ENCODE measurements at regions not wholly inside any gene's neighbourhood (a gene's known extent, or its start where the extent isn't known, plus 50 kb on each side); places are given as distances from the start of the nearest gene placed in this dataset.

DNA sequence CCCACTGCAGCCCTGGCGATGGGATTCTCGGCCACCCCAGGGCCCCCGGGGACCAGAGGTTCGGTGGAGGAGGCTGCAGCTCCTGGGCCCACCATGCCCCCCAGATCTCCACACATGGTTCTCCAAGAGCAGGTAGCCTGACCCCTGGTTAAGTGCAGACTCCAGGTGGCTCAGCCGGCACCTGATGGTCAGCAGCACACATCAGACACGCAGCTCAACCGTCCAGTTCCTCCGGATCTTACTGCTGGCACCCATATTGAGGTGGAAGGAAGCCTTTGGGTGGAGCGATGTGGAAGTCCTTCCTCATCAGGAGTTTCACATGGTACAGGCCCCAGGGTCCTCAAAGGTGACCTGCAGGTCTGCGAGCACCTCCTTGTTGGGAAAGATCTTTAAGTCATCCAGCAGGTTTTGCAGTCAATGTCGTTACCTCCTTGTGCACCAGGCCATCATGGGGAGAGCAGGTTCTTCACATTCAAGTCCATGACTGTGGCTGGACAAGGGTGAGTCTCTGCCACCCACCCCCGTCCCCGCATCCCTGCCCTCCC is 74.2 kb upstream of the EEPD1 start:
- DNase-seq, result no peak

DNA sequence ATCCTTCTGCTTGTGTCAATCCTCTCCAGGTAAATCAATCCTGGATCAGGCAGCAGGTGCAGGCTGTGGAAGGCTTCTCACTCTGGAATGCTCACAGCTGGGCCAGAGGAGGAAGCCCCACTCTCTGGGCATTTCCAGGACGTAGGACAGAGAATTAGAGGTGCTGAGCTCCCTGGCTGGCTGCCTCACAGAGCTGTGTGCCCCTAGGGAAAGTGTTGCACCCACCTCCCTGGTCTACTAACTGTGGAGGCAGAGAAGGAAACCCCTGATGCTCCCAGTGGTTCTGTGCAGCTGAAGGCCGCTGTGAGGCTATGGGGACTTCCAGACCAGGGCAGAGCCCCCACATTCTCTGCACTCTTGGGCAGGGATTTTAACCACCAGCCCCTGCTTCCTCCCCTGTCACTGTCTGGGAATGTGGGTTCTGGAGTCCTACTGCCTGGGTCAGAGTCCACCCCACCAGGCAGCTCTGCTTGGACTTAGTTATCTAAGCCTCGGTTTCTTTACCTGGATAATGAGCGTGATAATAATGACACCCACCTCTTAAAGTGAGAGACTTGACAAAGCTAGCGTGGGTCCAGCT is 73.5 kb upstream of the EEPD1 start:
- no peak for DNase-seq

DNA sequence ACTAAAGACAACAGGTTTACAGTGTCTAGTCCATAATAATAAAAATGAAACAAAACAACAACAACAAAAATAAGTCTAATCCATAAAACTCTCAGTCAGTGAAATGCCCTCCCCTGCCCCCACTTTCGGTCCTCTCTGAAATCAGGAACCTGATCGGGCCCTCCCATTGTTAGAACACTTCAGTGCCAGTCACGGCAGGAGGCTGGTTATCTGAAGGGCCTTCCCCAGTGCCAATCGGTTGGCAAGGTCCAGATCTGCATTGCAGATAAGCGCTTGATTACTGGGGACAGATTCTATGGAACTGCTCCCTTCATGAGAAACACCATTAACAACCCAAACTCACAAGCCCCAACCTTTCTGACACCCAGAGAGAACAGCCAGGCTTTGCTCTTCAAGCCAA is 72.2 kb upstream of the EEPD1 start:
- no peak for DNase-seq

DNA sequence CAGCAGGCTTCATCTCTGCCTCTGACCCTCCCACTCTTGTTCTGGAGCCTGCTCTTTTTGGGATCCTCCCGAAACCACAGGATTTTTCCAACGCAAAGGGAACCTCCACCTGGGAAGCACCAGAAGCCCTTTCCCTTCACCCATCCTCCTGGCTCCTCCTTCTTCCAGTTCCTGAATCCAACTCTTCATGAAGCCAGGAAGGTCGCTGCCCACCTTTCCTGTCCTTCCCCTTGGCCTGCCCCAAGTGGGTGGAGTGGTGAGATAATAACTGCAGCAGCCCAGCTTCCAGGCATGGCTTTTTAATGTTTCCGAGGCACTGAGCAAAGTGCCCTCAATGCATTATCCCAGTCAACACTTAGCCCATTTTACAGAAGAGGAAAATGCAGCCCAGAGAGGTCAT is 70.8 kb upstream of the EEPD1 start:
- DNase-seq, result no peak

DNA sequence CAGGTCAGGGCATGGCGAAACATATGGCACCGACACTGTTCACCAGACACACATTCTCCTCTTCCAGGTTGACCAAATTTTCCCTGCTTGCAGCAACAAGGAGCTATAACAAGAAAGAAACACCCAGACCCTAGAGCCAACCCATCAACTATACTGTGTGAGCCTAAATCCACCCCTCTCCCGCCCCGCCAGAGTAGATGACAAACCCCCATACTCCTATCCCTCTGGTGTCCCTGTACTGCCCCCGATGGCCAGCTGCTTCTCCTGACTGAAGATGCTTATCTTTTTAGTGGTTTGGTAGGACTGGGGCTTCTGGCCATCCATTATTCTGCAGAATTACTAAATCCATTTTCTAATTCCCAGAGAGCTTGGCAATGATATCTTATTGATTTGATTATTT is 70.1 kb upstream of the EEPD1 start:
- no peak for DNase-seq

DNA sequence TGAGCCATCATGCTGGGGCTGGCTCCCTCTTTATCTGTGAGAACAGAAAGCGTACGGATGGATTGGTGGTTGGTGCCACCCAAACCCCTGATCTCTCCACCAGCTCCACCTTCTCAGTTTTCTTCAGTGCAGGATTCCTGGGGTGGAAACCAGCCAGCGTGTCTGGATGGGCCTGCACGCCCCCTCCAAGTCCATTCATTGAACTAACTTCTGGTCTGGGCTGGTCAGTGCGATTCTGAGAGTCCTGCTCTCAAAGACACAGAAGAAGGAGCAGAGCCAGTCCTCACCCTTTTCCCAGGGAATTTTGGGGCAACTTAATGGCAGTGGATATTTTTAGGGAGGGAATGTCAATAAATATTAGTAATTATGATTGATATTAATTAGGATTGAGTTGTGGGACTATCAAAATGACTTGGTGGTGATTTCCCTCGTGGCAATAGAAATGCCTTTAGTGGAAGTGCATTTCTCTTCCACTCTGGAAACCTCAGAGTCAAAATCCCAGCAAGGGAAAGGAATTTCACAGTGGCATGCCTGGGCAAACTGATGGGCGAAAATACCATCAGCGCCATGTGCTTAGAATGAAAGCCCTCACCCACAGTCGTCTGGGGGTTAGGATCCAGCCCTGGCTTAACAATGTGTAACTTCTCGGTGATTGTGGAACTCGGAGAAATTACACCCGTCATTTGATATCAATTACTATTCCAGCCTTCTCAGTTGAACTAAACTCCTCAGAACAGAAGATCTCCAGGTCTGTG is 69.3 kb upstream of the EEPD1 start:
- no peak for DNase-seq

DNA sequence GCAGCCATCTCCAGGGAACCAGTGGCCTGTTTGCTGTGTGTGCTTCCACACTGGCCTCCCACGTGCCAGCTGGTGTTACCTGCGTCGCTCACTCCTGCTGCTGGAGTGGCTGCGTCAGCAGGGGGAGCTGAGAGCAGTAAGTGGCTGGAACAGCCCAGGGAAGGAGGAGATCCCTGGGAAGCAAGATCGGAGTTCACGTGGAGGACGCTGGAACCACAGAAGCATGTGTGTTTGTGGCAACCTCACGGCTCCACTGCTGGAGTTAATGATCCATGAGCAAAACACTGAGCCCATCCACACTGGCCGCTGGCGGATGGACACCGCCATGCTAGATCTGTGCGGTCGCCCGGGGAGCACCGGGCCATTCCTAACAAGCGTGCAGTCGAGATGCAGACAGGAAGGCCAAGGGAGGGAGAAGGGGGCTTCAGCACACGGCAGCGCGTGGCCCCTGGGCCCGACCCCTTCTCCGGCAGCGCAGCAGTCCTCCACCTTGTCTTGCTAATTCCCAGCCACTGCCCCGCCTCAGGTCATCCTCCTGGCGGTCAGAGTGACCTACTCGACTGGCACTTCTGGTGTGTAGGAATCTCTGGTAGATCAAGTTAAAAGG is 68.5 kb upstream of the EEPD1 start:
- DNase-seq, result no peak

DNA sequence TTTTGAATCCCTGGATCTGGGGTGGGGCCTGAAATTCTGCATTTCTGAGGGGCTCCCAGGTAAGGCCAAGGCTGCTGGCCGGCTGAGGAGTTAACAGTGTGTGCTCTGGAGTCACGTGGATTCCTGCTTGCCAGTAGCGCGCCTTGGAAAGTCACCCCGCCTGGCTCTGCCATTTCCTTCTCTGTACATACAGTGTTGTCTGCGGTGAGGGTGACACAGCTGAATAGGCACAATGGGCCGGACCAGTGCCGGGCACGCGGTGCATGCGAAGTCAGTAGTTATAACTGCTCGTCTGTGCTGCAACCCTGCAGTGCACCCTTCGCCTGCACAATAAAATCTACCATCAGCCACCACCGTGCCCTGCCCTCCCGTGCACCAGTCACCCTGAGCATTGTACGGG is 68.0 kb upstream of the EEPD1 start:
- no peak for DNase-seq

DNA sequence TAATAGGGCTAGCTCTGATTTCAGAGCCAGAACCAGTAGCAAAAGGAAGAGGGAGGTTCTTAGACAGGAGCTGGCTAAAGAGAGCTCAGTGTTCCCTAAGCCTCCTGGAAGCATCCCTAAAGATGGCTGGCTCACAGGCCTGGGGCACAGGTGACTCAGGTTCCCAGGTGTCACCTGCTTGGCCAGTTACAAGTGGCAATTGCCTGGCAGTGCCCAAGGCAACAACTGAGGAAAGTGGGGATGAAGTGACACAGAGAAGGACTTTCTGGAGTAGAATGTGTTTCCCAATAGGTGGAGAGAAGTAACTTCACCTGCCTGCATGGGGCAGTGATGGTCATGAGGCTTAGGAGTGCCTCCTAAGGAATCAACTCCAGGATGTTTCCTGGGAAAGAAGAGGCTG is 66.5 kb upstream of the EEPD1 start:
- no peak for DNase-seq

DNA sequence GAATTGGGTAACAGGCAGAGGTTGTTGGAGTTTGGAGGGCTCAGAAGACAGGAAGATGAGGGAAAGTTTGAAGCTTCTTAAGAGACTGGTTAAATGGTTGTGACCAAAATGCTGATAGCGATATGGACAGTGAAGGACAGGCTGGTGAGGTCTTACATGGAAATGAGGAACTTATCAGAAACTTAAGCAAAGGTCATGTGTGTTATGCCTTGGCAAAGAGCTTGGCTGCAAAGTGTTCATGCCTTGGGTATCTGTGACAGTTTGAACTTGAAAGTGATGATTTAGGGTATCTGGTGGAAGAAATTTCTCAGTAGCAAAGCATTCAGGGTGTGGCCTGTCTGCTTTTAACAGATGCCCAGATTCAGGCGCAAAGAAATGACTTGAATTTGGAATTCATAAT is 64.5 kb upstream of the EEPD1 start:
- DNase-seq, result no peak

DNA sequence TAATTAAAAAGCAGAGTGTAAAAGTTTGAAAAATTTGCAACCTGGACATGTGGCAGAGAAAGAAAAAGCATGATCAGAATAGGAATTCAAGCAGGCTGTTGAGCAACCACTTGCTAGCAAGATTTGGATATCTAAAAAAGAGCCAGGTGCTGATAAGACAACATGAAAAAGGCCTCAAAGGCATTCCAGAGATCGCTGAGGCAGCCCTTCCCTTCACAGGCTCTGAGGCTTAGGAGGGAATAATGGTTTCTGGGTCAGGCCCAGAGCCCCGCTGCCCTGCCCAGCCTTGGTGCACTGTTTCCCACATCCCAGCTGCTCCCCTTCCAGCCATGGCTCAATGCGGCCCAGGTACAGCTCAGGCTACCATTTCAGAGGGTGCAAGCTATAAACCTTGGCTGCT is 64.1 kb upstream of the EEPD1 start:
- no peak for DNase-seq

DNA sequence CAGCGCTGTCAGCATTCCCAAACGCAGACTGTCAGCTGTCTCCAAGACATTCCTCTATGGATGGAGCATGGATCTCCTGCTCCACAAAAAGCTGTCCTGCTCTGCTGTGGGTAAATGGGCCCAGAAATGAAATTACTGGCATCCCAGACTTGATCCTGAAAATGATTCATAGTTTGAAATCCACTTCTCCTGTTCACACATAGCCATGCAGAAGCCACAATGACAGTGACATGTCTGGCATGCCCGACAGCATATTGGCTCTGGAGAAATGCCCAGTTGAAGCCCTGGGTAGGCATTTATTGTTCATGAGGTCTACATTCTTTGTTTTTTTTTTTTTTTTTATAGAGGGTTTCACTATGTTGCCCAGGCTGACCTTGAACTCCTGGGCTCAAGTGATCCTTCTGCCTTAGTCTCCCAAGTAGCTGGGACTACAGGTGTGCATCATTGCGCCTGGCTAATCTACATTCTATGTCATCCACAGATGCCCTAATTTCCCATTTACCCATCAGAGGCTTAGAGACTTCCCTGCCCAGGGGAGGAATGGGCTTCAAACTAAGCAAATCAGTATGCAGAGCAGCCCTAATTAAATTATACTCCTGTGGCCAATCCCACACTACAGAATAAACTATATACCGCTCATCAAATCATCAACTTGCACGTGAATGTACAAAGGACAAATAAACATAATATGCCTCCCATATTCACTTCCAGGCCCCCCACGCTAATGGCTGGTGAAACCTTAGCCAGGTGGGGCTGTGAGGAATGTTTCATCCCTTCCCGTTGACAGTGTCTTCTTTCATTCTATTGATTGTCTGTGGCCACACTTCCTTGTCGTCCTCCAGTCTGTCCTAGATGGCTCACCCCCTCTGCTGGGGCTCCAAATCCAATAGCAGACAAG is 61.8 kb upstream of the EEPD1 start:
- no peak for DNase-seq

DNA sequence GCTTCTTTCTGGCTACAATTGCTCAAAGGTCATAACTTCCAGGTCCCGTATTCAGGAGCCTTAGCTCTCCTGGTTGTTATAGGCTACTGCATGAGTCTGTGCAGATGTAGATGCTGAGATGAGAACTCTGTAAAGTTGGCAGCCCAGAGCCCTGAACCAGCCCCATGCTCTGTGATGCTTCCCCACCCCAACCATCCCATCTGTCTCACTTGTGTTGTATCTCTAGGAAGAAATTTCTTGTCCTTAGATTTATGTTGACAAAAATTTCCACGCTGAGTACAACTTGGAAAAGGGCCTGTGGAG is 61.2 kb upstream of the EEPD1 start:
- DNase-seq, result no peak

DNA sequence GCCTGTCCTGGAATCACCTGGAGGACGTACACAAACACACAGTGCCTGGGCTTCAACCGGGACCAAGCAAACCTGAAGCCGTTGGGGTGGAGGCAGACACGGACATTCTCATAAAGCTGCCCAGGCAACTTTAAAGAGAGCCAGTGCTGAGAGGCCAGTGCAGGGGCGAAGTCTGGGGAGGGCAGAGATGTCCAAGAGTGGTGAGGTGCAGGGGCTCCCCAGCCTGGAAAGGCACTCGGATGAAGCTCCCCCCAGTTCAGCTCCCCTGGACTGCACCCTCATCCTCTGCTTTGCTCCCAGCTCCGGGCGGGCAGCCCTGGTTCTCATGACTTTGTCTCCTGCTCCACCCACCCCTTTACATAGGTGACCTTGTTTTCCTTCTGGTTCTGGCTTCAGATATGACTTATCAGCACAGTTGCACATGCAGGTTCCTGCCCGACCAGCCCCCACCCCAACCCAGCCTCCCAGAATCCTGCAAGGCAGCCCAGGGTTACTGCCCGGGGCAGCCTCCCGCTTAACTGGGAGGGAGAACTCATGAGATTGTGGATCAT is 60.8 kb upstream of the EEPD1 start:
- no peak for DNase-seq

DNA sequence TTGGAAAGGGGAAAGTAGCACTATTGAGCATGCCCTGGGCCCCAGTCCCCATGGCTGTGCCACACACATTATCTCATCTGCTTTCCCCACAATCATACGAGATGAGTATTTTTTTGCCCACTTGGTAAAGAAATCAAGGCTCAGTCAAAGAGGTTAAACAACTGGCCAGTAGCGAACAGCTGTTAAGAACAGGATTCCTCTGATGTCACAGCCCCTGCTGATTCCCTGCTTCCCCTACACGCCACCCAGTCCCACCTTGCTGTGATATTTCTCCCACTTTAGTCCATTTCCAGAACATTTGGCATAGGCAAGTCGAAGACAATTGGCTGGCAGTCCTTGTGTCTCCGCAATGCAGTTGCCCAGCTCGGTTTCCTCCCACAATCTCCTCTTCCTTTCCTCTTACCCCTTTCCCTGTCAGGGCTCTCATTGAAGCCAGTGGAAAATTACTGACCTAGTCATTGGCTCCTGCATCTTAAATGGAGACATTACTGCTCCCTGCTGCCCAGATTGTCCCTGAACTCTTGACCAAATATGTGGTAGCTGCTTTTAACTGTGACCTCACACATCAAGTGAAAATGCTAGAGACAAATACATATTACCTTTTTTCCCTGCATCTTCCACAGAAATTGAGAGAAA is 56.5 kb upstream of the EEPD1 start:
- DNase-seq, result no peak

DNA sequence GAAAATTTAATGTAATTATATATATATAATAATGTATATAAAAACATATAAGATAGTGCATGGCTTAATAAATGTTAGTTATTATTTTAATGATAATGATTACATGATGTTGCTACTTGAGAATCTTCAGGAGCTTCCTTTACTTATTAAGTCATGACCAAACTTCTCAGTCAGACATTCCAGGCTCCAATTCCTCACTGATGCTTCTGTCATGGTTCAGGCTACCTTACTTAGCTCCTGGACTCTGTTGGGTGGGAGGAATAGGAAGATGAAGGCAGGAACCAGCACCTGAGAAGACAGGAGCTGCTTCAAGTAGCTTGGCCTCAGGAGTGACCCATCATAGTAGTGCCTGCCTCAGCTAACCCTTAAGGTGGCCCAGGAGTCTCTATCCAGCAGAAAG is 55.0 kb upstream of the EEPD1 start:
- no peak for DNase-seq

DNA sequence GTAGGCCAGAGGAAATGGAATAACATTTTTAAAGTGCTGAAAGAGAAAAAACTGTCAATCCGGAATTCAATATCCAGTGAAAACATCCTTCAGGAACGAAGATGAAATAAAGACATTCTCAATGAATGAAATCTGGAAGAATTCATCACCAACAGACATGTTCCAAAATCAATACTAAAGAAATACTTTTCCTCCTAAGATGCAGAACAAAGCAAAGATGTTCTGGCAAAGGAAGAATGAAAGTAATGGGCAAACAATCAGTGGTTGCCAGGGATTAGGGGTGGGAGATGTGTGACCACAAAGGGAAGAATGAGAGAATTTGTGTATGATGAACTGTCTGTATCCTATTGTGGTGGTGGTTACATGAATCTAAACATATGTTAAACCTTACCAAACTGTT is 52.8 kb upstream of the EEPD1 start:
- no peak for DNase-seq

DNA sequence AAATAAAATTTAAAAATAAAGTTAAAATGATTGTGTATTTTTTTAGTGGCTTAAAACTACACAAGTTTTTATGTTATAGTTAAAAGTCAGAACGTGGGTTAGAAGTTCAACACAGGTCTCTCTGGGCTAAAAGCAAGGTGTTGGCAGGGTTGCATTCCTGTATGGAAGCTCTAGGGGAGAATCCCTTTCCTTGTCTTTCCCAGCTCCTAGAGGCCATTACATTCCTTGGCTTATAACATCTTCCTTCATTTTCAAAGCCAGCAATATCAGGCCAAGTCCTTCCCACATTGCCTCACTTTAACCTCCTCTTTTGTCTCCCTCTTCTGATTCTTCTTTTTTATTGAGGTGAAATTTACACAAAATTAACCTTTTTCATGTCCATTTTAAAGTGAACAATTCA is 52.4 kb upstream of the EEPD1 start:
- DNase-seq, result no peak
